ENCODE measurements at regions not wholly inside any gene's neighbourhood (a gene's known extent, or its start where the extent isn't known, plus 50 kb on each side); places are given as distances from the start of the nearest gene placed in this dataset.

DNA sequence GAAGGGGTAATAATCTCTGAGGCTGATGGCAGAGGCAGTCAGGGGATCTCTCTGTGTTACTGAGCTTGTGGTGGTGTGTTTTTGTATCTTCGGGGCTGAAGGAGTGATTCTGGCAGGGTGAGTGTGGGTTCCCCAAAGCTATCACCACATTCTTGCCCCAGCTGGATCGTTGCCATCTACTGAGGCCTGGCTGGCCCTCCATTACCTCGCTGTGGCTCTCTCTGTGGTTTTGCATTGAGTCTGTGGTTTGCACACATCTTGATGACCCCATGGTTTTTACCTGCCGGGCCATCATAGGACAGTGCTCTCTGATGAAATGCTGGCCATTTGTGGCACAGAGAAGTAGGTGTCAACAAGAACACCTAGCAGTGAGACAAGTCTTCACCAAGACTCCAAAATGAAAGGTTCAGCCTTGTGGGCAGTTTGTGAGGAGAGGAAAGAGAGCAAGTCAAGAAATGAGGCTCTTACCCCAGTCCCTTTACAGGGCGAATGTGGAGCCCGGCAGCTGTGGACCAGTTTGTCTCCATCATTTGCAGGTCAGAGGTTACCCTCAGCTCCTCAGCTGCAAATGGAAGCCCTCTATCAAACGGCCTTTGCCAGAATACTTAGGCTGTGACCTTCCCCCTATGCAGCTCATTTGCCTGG is 69.0 kb upstream of the NPAS1 start:
- DNase-seq, result no peak
- Histone ChIP-seq H3K4me1 (ENCODE audit: control insufficient read depth, insufficient read depth, low read depth, low read length) (peaks cover 15% of the 10 kb centered on the region), H3K4me3 (ENCODE audit: insufficient read depth in 1 of 2, low read depth in 1 of 2, low read length in 2 of 2) (peak overlapping the region in 1 of 2 experiments; percentile 16), H3K4ac (ENCODE audit: low read depth in 1 of 2, low read length in 2 of 2) (no peak overlapping the region), H3K27ac (ENCODE audit: low read length, poor library complexity, severe bottlenecking) (peak overlapping the region; percentile 26), H2BK5ac (ENCODE audit: low read depth, low read length, poor library complexity, severe bottlenecking) (no peak overlapping the region), H3K36me3 (ENCODE audit: control insufficient read depth in 1 of 2, insufficient read depth in 2 of 2, low read depth in 1 of 2, low read length in 2 of 2) (peaks cover 15 to 18% of the 10 kb centered on the region in 2 experiments), H2AK5ac (ENCODE audit: low read length, severe bottlenecking) (no peak overlapping the region), H3K79me1 (replicated peaks; ENCODE audit: low read length, poor library complexity, severe bottlenecking) (peaks cover 27% of the 10 kb centered on the region), H3K14ac (ENCODE audit: low read length in 2 of 2) (no peak overlapping the region), H3K9ac (ENCODE audit: low read length) (peak overlapping the region; percentile 32), H2BK120ac (ENCODE audit: low read depth, low read length) (no peak overlapping the region), H3K9me3 (ENCODE audit: control insufficient read depth, low read length) (no peaks in the 10 kb centered on the region), H3K23ac (ENCODE audit: low read length in 2 of 2) (no peak overlapping the region), H2AFZ (ENCODE audit: low read depth, low read length) (no peak overlapping the region), H3K4me2 (ENCODE audit: low read length, poor library complexity, severe bottlenecking) (no peak overlapping the region), H4K91ac (ENCODE audit: low read length) (no peak overlapping the region), H3K18ac (ENCODE audit: low read depth in 1 of 2, low read length in 2 of 2) (peak overlapping the region; percentile 14 to 41), H2BK12ac (ENCODE audit: low read length in 2 of 2) (no peak overlapping the region), H3K27me3 (ENCODE audit: control insufficient read depth in 1 of 2, insufficient read depth in 1 of 2, low read length in 2 of 2) (no peaks in the 10 kb centered on the region), H4K8ac (ENCODE audit: low read length) (no peak overlapping the region), H2BK15ac (ENCODE audit: low read depth, poor library complexity, severe bottlenecking) (no peak overlapping the region)
- WGBS, result 88% methylated on average over 7 of the region's 7 CpGs

DNA sequence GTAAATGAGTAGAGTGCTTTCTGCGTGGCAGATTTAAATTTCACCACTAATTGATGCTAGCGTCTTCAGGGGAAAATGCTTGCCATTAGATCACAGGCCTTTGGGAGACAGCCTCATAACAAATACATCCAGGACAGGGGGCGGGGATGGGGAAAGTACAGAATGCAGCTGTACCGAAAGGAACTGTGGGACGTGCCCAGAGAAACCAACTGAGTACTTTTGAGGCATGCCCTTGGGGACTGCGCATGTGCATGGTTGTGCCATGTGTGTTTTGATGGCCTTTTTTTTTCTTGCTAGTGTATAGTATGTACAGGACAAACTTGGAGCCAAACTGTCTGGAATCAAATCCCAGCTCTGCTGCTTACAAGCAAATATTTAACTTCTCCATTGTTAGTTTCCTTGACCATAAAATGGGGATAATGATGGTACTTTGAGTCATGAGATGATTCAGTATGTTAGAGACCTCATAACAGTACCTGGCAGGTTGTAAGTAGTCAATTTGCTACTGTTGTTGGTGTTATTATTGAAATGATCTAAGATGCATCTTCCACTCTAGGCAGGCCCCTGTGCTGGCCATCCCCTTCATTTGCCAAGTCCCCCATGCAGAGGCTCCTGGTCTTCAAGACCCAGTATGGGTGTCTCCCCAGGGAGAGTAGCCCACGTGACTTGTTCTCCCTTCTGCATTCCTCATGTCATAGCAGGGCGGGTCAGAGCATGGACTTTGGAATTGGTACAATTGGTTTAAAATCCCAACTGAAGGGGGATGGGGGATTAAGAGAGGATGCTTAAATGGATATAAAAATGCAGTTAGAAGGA is 68.3 kb upstream of the NPAS1 start:
- H3K4me2 ChIP-seq (ENCODE audit: low read length, poor library complexity, severe bottlenecking), result no peak overlapping the region
- no peak overlapping the region for H2BK120ac ChIP-seq (ENCODE audit: low read depth, low read length)
- no peak overlapping the region for H3K14ac ChIP-seq (ENCODE audit: low read length in 2 of 2)
- H4K91ac ChIP-seq (ENCODE audit: low read length), result no peak overlapping the region
- H3K79me1 ChIP-seq (replicated peaks; ENCODE audit: low read length, poor library complexity, severe bottlenecking), result peaks cover 31% of the 10 kb centered on the region
- H3K4me1 ChIP-seq (ENCODE audit: control insufficient read depth, insufficient read depth, low read depth, low read length), result peaks cover 13% of the 10 kb centered on the region
- no peak overlapping the region for H4K8ac ChIP-seq (ENCODE audit: low read length)
- H3K27ac ChIP-seq (ENCODE audit: low read length, poor library complexity, severe bottlenecking), result peak overlapping the region; percentile 42
- DNase-seq, result no peak
- peak overlapping the region; percentile 82 for H2AK5ac ChIP-seq (ENCODE audit: low read length, severe bottlenecking)
- H3K4me3 ChIP-seq (ENCODE audit: insufficient read depth in 1 of 2, low read depth in 1 of 2, low read length in 2 of 2), result peak overlapping the region in 1 of 2 experiments; percentile 16
- peak overlapping the region in 1 of 2 experiments; percentile 51 for H3K23ac ChIP-seq (ENCODE audit: low read length in 2 of 2)
- peak overlapping the region; percentile 32 for H3K9ac ChIP-seq (ENCODE audit: low read length)
- 90% methylated on average over 8 of the region's 8 CpGs for WGBS
- no peaks in the 10 kb centered on the region for H3K9me3 ChIP-seq (ENCODE audit: control insufficient read depth, low read length)
- no peaks in the 10 kb centered on the region for H3K27me3 ChIP-seq (ENCODE audit: control insufficient read depth in 1 of 2, insufficient read depth in 1 of 2, low read length in 2 of 2)
- H2BK5ac ChIP-seq (ENCODE audit: low read depth, low read length, poor library complexity, severe bottlenecking), result no peak overlapping the region
- H3K4ac ChIP-seq (ENCODE audit: low read depth in 1 of 2, low read length in 2 of 2), result peak overlapping the region in 1 of 2 experiments; percentile 35
- no peak overlapping the region for H2AFZ ChIP-seq (ENCODE audit: low read depth, low read length)
- peak overlapping the region in 1 of 2 experiments; percentile 56 for H2BK12ac ChIP-seq (ENCODE audit: low read length in 2 of 2)
- peak overlapping the region in 1 of 2 experiments; percentile 53 for H3K18ac ChIP-seq (ENCODE audit: low read depth in 1 of 2, low read length in 2 of 2)
- peaks cover 15 to 18% of the 10 kb centered on the region in 2 experiments for H3K36me3 ChIP-seq (ENCODE audit: control insufficient read depth in 1 of 2, insufficient read depth in 2 of 2, low read depth in 1 of 2, low read length in 2 of 2)
- H2BK15ac ChIP-seq (ENCODE audit: low read depth, poor library complexity, severe bottlenecking), result peak overlapping the region; percentile 73

DNA sequence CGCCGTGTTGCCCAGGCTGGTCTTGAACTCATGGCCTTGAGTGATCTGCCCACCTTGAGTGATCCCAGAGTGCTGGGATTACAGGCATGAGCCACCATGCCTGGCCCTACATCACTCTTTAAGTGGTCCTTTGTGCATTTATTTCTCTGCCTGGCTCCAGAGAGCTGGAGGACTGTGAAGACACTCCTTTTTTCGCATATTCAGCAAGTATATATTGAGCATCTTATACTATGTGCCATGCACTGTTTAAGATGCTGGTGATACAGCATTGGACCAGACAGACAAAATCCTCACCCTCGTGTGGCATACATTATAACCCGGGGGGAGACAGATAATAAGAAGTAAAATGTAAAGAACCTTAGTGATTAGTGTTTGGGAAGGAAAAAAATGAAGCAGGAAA is 66.8 kb upstream of the NPAS1 start:
- H3K27me3 ChIP-seq (ENCODE audit: control insufficient read depth in 1 of 2, insufficient read depth in 1 of 2, low read length in 2 of 2), result no peaks in the 10 kb centered on the region
- peaks cover 13% of the 10 kb centered on the region for H3K4me1 ChIP-seq (ENCODE audit: control insufficient read depth, insufficient read depth, low read depth, low read length)
- 97% methylated on average over 4 of the region's 5 CpGs for WGBS
- H3K36me3 ChIP-seq (ENCODE audit: control insufficient read depth in 1 of 2, insufficient read depth in 2 of 2, low read depth in 1 of 2, low read length in 2 of 2), result peaks cover 12 to 22% of the 10 kb centered on the region in 2 experiments
- H2BK5ac ChIP-seq (ENCODE audit: low read depth, low read length, poor library complexity, severe bottlenecking), result no peak overlapping the region
- H3K9ac ChIP-seq (ENCODE audit: low read length), result no peak overlapping the region
- H3K4me2 ChIP-seq (ENCODE audit: low read length, poor library complexity, severe bottlenecking), result no peak overlapping the region
- peak overlapping the region in 1 of 2 experiments; percentile 78 for H3K18ac ChIP-seq (ENCODE audit: low read depth in 1 of 2, low read length in 2 of 2)
- H2BK120ac ChIP-seq (ENCODE audit: low read depth, low read length), result no peak overlapping the region
- H3K9me3 ChIP-seq (ENCODE audit: control insufficient read depth, low read length), result no peaks in the 10 kb centered on the region
- H3K4ac ChIP-seq (ENCODE audit: low read depth in 1 of 2, low read length in 2 of 2), result no peak overlapping the region
- no peak overlapping the region for H3K23ac ChIP-seq (ENCODE audit: low read length in 2 of 2)
- H2BK15ac ChIP-seq (ENCODE audit: low read depth, poor library complexity, severe bottlenecking), result peak overlapping the region; percentile 82
- H2AFZ ChIP-seq (ENCODE audit: low read depth, low read length), result no peak overlapping the region
- no peak overlapping the region for H4K8ac ChIP-seq (ENCODE audit: low read length)
- H2BK12ac ChIP-seq (ENCODE audit: low read length in 2 of 2), result peak overlapping the region in 1 of 2 experiments; percentile 62
- H4K91ac ChIP-seq (ENCODE audit: low read length), result no peak overlapping the region
- no peak overlapping the region for H3K27ac ChIP-seq (ENCODE audit: low read length, poor library complexity, severe bottlenecking)
- no peak overlapping the region for H3K4me3 ChIP-seq (ENCODE audit: insufficient read depth in 1 of 2, low read depth in 1 of 2, low read length in 2 of 2)
- H3K79me1 ChIP-seq (replicated peaks; ENCODE audit: low read length, poor library complexity, severe bottlenecking), result peaks cover 25% of the 10 kb centered on the region
- DNase-seq, result no peak
- H2AK5ac ChIP-seq (ENCODE audit: low read length, severe bottlenecking), result no peak overlapping the region
- no peak overlapping the region for H3K14ac ChIP-seq (ENCODE audit: low read length in 2 of 2)

DNA sequence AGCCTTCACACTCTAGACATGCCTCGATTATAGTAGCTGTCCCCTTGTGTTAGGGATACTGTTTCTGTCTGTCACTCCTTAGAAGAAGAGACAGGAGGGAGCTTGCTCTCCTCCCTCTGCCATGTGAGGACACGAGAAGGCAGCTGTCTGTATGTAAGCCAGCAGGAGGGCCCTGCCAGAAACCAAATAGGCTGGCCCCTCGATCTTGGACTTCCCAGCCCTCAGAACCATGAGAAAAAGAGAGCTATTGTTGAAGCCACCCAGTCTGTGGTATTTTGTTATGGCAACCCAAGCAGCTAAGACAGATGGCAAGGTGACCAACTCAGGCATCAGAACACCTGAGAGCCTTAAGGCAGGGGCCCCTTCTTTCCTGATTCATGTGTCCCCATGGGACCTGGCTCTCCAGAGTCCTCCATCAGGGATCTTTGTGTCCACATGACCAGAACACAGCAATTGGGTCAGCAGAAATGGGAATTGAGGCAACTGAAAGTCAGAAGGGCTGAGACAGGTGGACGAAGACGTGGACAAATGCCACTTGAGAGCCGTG is 65.6 kb upstream of the NPAS1 start:
- Histone ChIP-seq H3K9me3 (ENCODE audit: control insufficient read depth, low read length) (no peaks in the 10 kb centered on the region), H2BK15ac (ENCODE audit: low read depth, poor library complexity, severe bottlenecking) (peak overlapping the region; percentile 52), H3K4me1 (ENCODE audit: control insufficient read depth, insufficient read depth, low read depth, low read length) (peaks cover 15% of the 10 kb centered on the region), H3K18ac (ENCODE audit: low read depth in 1 of 2, low read length in 2 of 2) (peak overlapping the region; percentile 29 to 44), H3K27me3 (ENCODE audit: control insufficient read depth in 1 of 2, insufficient read depth in 1 of 2, low read length in 2 of 2) (no peaks in the 10 kb centered on the region), H2AFZ (ENCODE audit: low read depth, low read length) (no peak overlapping the region), H3K4me2 (ENCODE audit: low read length, poor library complexity, severe bottlenecking) (no peak overlapping the region), H2BK120ac (ENCODE audit: low read depth, low read length) (no peak overlapping the region), H3K9ac (ENCODE audit: low read length) (no peak overlapping the region), H3K4me3 (ENCODE audit: insufficient read depth in 1 of 2, low read depth in 1 of 2, low read length in 2 of 2) (no peak overlapping the region), H3K79me1 (replicated peaks; ENCODE audit: low read length, poor library complexity, severe bottlenecking) (peaks cover 17% of the 10 kb centered on the region), H4K8ac (ENCODE audit: low read length) (peak overlapping the region; percentile 45), H4K91ac (ENCODE audit: low read length) (peak overlapping the region; percentile 67), H3K27ac (ENCODE audit: low read length, poor library complexity, severe bottlenecking) (no peak overlapping the region), H3K36me3 (ENCODE audit: control insufficient read depth in 1 of 2, insufficient read depth in 2 of 2, low read depth in 1 of 2, low read length in 2 of 2) (peaks cover 12 to 22% of the 10 kb centered on the region in 2 experiments), H3K23ac (ENCODE audit: low read length in 2 of 2) (no peak overlapping the region), H2AK5ac (ENCODE audit: low read length, severe bottlenecking) (no peak overlapping the region), H3K14ac (ENCODE audit: low read length in 2 of 2) (peak overlapping the region in 1 of 2 experiments; percentile 75), H2BK12ac (ENCODE audit: low read length in 2 of 2) (peak overlapping the region; percentile 29 to 57), H2BK5ac (ENCODE audit: low read depth, low read length, poor library complexity, severe bottlenecking) (no peak overlapping the region), H3K4ac (ENCODE audit: low read depth in 1 of 2, low read length in 2 of 2) (no peak overlapping the region)
- WGBS, result 96% methylated on average over 6 of the region's 6 CpGs
- no peak for DNase-seq

Data from mesenchymal stem cell (in vitro differentiated cells and primary cell).